ENCODE measurements at regions not wholly inside any gene's neighbourhood (a gene's known extent, or its start where the extent isn't known, plus 50 kb on each side); places are given as distances from the start of the nearest gene placed in this dataset.

GRCh38 chr14:40248671-40249070, 816.4 kb upstream of the FBXO33 start:
- no TSS peak for BruUV-seq (replicated peaks)
- Histone ChIP-seq H3K9ac (ENCODE audit: insufficient read depth, low read depth, low read length) (no peak overlapping the region), H3K27me3 (ENCODE audit: control insufficient read depth in 1 of 2, insufficient read depth in 2 of 2, low read length in 2 of 2) (no peaks in the 10 kb centered on the region), H2AFZ (ENCODE audit: low read length) (no peak overlapping the region), H3K9me3 (ENCODE audit: low read length) (peaks cover 84% of the 10 kb centered on the region), H3K79me2 (ENCODE audit: insufficient read depth, low read length) (no peaks in the 10 kb centered on the region), H3K4me2 (ENCODE audit: low read depth, low read length) (no peak overlapping the region), H4K20me1 (ENCODE audit: insufficient read depth, low read length) (no peaks in the 10 kb centered on the region), H3K36me3 (replicated peaks in 1 of 2; ENCODE audit: control insufficient read depth in 1 of 2, insufficient read depth in 2 of 2, low read length in 2 of 2) (no peaks in the 10 kb centered on the region), H3K27ac (ENCODE audit: extremely low read length, insufficient read depth, low read length) (no peak overlapping the region), H3K4me3 (replicated peaks in 1 of 3; ENCODE audit: insufficient read depth in 1 of 3, low read depth in 2 of 3, low read length in 3 of 3) (no peak overlapping the region; a peak in 1 of 6 replicates), H3K4me1 (ENCODE audit: insufficient read depth, low read length) (no peaks in the 10 kb centered on the region)
- ChIA-PET POLR2A (no interaction called here), CTCF (ENCODE audit: low intra/inter-chr PET ratio, low total read pairs) (no interaction called here)
- DNase-seq (ENCODE audit: low spot score) (no peak), FAIRE-seq (no peak), ATAC-seq (no peak)
- in situ Hi-C loops (cut with HindIII; ENCODE audit: extremely low pct_ligation_motif_present, low pct_unique_long_range_greater_than_20kb), result no loop called here
- intact Hi-C loops (cut with micrococcal nuclease; ENCODE audit: unreplicated experiment), result no loop called here
- 0% methylated on average over 1 of the region's 1 CpG for WGBS (ENCODE audit: low lambda C conversion rate)
- TF ChIP-seq SCMH1 (CRISPR knock-in tag; IDR thresholded peaks at IDR 0.05; ENCODE audit: borderline replicate concordance), result no peak
- TF ChIP-seq, protein P1, sequence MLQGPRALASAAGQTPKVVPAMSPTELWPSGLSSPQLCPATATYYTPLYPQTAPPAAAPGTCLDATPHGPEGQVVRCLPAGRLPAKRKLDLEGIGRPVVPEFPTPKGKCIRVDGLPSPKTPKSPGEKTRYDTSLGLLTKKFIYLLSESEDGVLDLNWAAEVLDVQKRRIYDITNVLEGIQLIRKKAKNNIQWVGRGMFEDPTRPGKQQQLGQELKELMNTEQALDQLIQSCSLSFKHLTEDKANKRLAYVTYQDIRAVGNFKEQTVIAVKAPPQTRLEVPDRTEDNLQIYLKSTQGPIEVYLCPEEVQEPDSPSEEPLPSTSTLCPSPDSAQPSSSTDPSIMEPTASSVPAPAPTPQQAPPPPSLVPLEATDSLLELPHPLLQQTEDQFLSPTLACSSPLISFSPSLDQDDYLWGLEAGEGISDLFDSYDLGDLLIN (CRISPR knock-in tag; IDR thresholded peaks at IDR 0.05; ENCODE audit: borderline replicate concordance), result no peak
- TF ChIP-seq TRIM24 (CRISPR knock-in tag; IDR thresholded peaks at IDR 0.05), result no peak
- no peak for TF ChIP-seq KDM5A (IDR thresholded peaks at IDR 0.05; ENCODE audit: borderline replicate concordance, low read length)
- TF ChIP-seq HOXA3 (CRISPR knock-in tag; IDR thresholded peaks at IDR 0.05), result no peak
- no peak for TF ChIP-seq HNF4A (CRISPR knock-in tag; IDR thresholded peaks at IDR 0.05)
- no peak for TF ChIP-seq HNRNPUL1 (IDR thresholded peaks at IDR 0.05; ENCODE audit: low read depth, low read length)
- no peak for TF ChIP-seq STAT5B (CRISPR knock-in tag; IDR thresholded peaks at IDR 0.05)
- TF ChIP-seq ZBTB49 (CRISPR knock-in tag; IDR thresholded peaks at IDR 0.05; ENCODE audit: borderline replicate concordance), result no peak
- no peak for TF ChIP-seq TIGD3 (CRISPR knock-in tag; IDR thresholded peaks at IDR 0.05; ENCODE audit: borderline replicate concordance)
- no peak for TF ChIP-seq HDAC6 (IDR thresholded peaks at IDR 0.05; ENCODE audit: low read depth, low read length)
- TF ChIP-seq EP300 (IDR thresholded peaks at IDR 0.05; ENCODE audit: low read depth in 2 of 2, low read length in 2 of 2), result no peak
- no peak for TF ChIP-seq EP300 (CRISPR knock-in tag; IDR thresholded peaks at IDR 0.05; ENCODE audit: borderline replicate concordance)

Data from HepG2 (cell line).